GM18508 (cell line): ENCODE measurements at regions not wholly inside any gene's neighbourhood (a gene's known extent, or its start where the extent isn't known, plus 50 kb on each side); places are given as distances from the start of the nearest gene placed in this dataset.

Source experiments
- ATAC-seq: cut with Tn5 transposase; IDR thresholded peaks from one replicate; pipeline ENCODE4 v1.9.1; 2021; ENCODE audit warnings: moderate number of reproducible peaks; ENCODE audit not compliant: insufficient read depth, unreplicated experiment

DNA sequence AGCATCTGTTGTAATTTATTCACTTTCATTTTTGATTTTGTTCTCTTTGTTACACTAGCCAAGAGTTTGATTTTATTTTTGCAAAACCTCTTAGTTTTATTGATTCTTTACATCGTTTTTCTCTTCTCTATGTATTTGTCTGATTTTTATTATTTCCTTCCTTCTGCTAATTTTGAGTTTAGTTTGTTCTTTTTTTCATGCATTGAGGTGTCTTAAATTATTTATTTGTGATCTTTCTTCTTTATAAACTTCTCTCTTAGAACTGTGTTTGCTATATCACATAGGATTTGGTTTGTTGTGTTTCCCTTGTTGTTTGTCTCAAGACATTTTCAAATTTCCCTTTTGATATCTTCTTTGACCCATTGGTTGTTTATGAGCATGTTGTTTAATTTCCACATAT is 51.7 kb upstream of the NFKBIA start:
- ATAC-seq: no peak

DNA sequence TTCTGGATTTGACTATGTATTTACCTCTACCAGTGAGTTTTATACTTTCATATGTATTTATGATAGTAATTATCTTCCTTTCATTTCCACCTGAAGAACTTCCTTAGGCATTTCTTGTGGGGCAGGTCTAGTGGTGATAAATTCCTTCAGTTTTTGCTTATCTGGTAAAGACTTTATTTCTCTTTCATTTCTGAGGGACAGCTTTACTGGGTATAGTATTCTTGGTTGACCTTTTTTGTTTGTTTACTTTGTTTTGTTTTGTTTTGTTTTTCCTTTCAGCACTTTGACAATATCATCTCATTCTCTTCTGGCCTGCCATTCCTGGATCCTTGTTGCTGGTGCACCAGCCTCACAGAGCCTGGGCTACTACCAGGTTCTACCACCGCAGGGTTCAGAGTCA is 53.9 kb upstream of the NFKBIA start:
- ATAC-seq: no peak

DNA sequence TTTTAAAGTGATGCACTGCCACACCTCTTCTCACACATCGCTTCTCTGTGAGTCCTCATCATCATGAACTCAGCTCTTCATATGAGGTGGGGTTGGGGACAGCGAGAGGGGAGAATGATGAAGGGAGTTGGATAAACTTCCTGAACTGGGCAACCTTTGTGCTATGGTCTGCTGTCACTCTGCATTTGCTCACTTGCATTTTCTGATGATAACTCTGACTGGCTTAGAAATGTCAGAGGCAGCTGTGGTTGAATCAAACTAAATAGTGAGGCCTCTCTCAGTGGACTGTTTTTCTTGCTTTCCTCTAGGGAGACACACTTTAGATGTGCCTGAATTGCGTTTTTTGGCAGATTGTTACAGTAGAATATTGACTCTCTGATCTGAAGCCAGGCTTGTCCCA is 55.2 kb upstream of the NFKBIA start:
- ATAC-seq: no peak

GRCh38 chr14:35470755-35471154 is 63.2 kb upstream of the INSM2 start:
- ATAC-seq: no peak

GRCh38 chr14:35471803-35472202 is 62.2 kb upstream of the INSM2 start:
- no peak for ATAC-seq

DNA sequence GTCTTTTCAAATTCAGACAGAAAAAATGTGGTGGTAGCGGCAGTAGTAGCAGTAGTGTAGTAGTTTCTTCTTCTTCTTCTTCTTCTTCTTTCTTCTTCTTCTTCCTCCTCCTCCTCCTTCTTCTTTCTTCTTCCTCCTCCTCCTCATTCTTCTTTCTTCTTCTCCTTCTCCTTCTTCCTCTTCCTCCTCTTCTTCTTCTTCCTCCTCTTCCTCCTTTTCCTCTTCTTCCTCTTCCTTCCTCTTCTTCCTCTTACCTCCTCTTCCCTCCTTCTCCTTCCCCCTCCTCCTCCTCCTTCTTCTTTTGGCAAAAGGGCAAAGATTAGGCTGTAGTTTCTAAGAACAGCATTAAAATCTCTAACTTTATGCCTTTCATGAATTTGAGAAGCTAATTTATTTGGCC is 59.6 kb upstream of the INSM2 start:
- no peak for ATAC-seq

GRCh38 chr14:35480119-35480769 is 53.7 kb upstream of the INSM2 start:
- peak; percentile 87 for ATAC-seq

GRCh38 chr14:35482994-35483515 is 50.9 kb upstream of the INSM2 start:
- no peak for ATAC-seq
